HEK293T (cell line): ENCODE measurements at regions not wholly inside any gene's neighbourhood (a gene's known extent, or its start where the extent isn't known, plus 50 kb on each side); places are given as distances from the start of the nearest gene placed in this dataset.

Experiments used
- ARNT ChIP-seq: fragments of 450-650 bp; IDR thresholded peaks from 2 replicates; pipeline ENCODE4 v1.6.1; 2017; ENCODE audit warnings: mild to moderate bottlenecking
- BHLHE40 ChIP-seq: fragments of 450-650 bp; IDR thresholded peaks from 2 replicates; pipeline ENCODE4 v1.6.1; 2016; ENCODE audit warnings: mild to moderate bottlenecking, moderate library complexity, borderline replicate concordance
- FOXA1 ChIP-seq: fragments of 450-650 bp; IDR thresholded peaks from 2 replicates; pipeline ENCODE4 v1.6.1; 2016; ENCODE audit warnings: mild to moderate bottlenecking
- FOXK2 ChIP-seq: fragments of 450-650 bp; IDR thresholded peaks from 2 replicates; pipeline ENCODE4 v1.6.1; 2016; ENCODE audit warnings: mild to moderate bottlenecking
- FOXM1 ChIP-seq: fragments of 450-650 bp; IDR thresholded peaks from 2 replicates; pipeline ENCODE4 v1.6.1; 2017; ENCODE audit warnings: mild to moderate bottlenecking, borderline replicate concordance
- L3MBTL2 ChIP-seq: fragments of 450-650 bp; conservative IDR thresholded peaks from 2 replicates; pipeline ENCODE4 v1.6.1; 2016; ENCODE audit warnings: mild to moderate bottlenecking
- SP1 ChIP-seq: fragments of 450-650 bp; IDR thresholded peaks from 2 replicates; pipeline ENCODE4 v1.6.1; 2017
- SUZ12 ChIP-seq: fragments of 450-650 bp; IDR thresholded peaks from 2 replicates; pipeline ENCODE4 v1.6.1; 2016; ENCODE audit warnings: mild to moderate bottlenecking
- TARDBP ChIP-seq: fragments of 450-650 bp; IDR thresholded peaks from 2 replicates; pipeline ENCODE4 v1.6.1; 2016
- TF ChIP-seq, protein P1 (sequence below): fragments of 450-650 bp; IDR thresholded peaks from 2 replicates; pipeline ENCODE4 v1.6.1; 2016

DNA sequence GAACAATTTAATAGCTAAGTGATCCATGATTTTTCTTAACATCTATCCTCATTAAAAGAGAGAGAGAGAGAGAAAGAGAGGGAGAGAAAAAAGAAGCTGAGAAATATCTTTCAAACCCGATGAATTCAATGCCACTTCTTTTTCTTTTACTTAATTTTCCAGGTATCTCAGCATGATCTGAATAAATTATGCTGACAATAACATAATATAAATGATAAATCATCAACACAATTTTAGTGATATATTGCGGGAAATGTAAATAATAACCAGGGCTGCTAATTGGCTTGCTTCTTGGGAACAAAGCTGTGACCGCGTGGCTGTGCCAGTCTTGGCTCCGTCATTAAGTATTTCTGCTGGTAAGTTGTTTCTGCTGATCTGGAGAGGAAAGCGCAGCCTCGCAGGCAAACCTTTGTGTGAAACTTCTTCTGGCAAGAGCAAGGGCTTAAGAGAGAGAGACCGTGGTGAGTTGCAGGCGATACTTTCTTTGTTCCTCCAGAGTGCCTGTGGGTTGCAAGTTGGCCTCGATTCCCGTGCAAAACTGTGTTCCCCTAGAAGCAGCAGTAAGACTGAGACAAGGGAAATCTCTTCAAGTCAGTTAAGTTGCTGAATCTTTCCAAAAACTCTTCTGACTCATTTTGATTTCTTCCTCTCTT, 489.1 kb upstream of the TSHZ3 start:
- no peak for TF ChIP-seq TARDBP
- no peak for TF ChIP-seq ARNT
- no peak for TF ChIP-seq FOXM1
- no peak for TF ChIP-seq FOXA1
- no peak for TF ChIP-seq L3MBTL2
- no peak for TF ChIP-seq BHLHE40
- no peak for TF ChIP-seq FOXK2
- TF ChIP-seq, protein P1, sequence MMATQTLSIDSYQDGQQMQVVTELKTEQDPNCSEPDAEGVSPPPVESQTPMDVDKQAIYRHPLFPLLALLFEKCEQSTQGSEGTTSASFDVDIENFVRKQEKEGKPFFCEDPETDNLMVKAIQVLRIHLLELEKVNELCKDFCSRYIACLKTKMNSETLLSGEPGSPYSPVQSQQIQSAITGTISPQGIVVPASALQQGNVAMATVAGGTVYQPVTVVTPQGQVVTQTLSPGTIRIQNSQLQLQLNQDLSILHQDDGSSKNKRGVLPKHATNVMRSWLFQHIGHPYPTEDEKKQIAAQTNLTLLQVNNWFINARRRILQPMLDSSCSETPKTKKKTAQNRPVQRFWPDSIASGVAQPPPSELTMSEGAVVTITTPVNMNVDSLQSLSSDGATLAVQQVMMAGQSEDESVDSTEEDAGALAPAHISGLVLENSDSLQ: no peak
- TF ChIP-seq SUZ12: no peak
- no peak for TF ChIP-seq SP1
